ENCODE measurements at regions not wholly inside any gene's neighbourhood (a gene's known extent, or its start where the extent isn't known, plus 50 kb on each side); places are given as distances from the start of the nearest gene placed in this dataset.
A peak's percentile ranks its signal among the peaks of the same experiment; 100 is the strongest.
"Not testable (repeated sequence)": the region's sequence is repeated elsewhere in the genome, so short reads cannot be mapped to it uniquely, and the experiment has no call there.

DNA sequence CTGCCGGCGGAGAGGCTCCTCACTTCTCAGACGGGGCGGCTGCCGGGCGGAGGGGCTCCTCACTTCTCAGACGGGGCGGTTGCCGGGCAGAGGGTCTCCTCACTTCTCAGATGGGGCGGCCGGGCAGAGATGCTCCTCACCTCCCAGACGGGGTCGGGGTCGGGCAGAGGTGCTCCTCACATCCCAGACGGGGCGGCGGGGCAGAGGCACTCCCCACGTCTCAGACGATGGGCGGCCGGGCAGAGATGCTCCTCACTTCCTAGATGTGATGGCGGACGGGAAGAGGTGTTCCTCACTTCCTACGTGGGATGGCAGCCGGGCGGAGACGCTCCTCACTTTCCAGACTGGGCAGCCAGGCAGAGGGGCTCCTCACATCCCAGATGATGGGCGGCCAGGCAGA is 126.5 kb upstream of the PTPRG start:
- in situ Hi-C loops (cut with HindIII; ENCODE audit: low pct_ligation_motif_present, low pct_unique_long_range_greater_than_20kb, low sequenced_read_pairs); DNase-seq: not testable (repeated sequence)

DNA sequence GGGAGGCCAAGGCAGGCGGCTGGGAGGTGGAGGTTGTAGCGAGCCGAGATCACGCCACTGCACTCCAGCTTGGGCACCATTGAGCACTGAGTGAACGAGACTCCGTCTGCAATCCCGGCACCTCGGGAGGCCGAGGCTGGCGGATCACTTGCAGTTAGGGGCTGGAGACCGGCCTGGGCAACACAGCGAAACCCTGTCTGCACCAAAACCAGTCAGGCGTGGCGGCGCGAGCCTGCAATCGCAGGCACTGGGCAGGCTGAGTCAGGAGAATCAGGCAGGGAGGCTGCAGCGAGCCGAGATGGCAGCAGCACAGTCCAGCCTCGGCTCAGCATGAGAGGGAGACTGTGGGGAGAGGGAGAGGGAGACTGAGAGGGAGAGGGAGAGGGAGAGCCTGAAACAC is 126.0 kb upstream of the PTPRG start:
- DNase-seq; in situ Hi-C loops (cut with HindIII; ENCODE audit: low pct_ligation_motif_present, low pct_unique_long_range_greater_than_20kb, low sequenced_read_pairs): not testable (repeated sequence)

DNA sequence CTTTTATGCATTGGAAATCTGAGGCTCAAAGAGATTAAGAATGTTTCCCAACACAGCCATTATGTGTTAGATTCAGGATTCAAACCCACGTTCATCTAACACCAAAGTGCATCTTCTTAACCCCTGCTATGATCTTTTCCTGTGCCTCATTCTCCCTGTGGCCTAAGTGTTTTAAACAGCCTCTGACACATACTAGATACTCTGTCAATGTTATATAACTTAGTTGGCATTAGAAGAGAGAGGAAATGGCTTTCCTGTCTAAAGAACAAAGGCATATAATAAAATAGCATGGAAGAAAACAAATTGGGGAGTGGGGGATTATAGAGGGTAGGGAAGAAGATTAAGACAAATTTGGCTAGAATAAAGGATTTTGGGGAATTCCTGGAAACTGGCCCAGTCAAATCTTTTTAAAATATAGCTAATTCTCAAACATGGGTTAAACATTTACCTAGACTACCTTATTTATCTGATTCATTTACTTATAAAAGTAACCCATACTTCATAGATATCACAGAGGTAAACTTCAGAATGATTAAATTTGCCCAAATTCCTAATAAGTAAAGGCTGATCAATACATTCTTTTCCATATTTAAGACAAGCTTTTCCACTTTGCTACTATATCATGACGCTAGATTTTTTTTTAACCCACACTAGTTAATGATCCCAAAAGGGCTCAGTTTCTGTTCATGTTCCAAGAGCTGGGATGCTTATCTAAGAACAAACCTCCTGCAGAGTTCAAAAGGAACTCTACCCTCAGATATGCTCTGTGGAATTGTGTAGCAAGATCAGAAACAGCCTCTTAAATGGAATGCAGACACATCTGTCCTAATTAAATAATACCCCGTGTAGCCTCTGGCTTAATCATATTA is 122.9 kb upstream of the PTPRG start:
- peak; percentile 37 for DNase-seq
- in situ Hi-C loops (cut with HindIII; ENCODE audit: low pct_ligation_motif_present, low pct_unique_long_range_greater_than_20kb, low sequenced_read_pairs), result no loop called here

DNA sequence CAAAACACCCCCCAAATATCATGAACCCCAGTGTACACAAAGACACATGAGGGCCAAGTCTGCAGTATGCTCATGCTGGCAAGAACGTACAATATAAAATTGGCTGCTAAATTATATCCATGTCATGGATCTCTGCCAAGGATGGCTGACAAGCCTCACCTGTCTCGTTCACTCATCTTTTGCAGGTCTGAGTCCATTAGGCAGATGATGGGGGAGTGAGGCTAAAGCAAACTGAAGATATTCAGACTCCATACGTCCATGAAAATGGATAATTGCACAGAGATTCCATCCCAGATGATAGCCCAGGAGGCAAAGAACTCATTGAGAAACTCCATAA is 122.3 kb upstream of the PTPRG start:
- no peak for DNase-seq
- in situ Hi-C loops (cut with HindIII; ENCODE audit: low pct_ligation_motif_present, low pct_unique_long_range_greater_than_20kb, low sequenced_read_pairs), result no loop called here

- no peak for DNase-seq
- in situ Hi-C loops (cut with HindIII; ENCODE audit: low pct_ligation_motif_present, low pct_unique_long_range_greater_than_20kb, low sequenced_read_pairs), result no loop called here
Observed at GRCh38 chr3:61442696-61443095, 118.7 kb upstream of the PTPRG start.

DNA sequence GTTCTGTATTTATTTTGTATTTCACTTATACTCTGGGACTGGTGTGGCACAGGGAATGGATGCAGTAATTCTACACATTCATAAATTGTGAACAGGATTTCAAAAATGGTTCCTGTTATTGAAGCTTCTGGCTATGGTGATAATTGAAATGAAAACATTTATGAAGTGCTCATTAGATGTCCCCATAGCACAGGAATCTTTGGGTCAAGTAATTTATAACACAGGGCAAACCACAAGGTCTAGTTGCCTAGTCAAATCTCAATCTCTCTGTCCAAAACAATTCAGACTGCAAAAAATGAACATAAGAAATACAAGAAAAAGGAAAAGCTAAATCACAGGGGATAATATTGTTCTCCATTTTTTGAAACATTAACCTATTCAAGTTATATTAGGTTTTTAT is 117.5 kb upstream of the PTPRG start:
- in situ Hi-C loops (cut with HindIII; ENCODE audit: low pct_ligation_motif_present, low pct_unique_long_range_greater_than_20kb, low sequenced_read_pairs), result no loop called here
- DNase-seq, result no peak

- no peak for DNase-seq
- in situ Hi-C loops (cut with HindIII; ENCODE audit: low pct_ligation_motif_present, low pct_unique_long_range_greater_than_20kb, low sequenced_read_pairs), result no loop called here
Observed at GRCh38 chr3:61444782-61445181, 116.6 kb upstream of the PTPRG start.

DNA sequence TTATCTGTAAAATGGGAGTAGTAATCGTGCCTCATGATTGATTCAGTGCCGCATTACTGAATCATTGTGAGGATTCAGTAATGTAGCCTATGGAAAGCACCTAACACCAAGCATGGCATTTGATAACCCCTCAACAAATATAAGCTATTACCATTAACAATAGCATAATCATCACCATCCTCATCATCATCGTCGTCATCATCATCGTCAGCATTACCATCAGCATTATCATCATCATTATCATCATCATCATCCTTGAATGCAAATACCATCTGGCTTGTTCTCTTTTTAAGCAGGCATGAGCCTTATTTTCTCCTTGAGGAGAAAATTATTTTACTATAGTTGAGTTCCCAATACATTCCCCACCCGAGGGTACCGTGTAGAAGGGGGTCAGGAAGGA is 115.4 kb upstream of the PTPRG start:
- in situ Hi-C loops (cut with HindIII; ENCODE audit: low pct_ligation_motif_present, low pct_unique_long_range_greater_than_20kb, low sequenced_read_pairs), result no loop called here
- DNase-seq, result no peak

GRCh38 chr3:61446341-61446740 is 115.0 kb upstream of the PTPRG start:
- no peak for DNase-seq
- in situ Hi-C loops (cut with HindIII; ENCODE audit: low pct_ligation_motif_present, low pct_unique_long_range_greater_than_20kb, low sequenced_read_pairs), result no loop called here

DNA sequence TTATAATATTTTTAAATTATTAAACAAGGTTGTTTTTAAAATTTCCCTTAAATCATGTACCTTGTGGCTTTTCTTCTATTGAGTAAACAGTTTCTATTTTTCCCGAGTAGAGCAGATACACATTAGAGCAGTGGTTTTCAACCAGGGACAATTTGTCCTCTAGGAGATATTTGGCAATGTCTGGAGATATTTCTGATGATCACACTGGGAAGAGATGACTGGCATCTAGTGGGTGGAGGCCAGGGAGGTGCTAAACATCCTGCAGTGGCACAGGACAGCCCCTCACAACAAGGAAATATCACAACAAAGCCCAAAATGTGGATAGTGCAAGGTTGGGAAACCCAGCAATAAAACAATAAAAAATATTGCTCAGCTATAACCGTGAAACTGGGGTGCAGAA is 113.0 kb upstream of the PTPRG start:
- in situ Hi-C loops (cut with HindIII; ENCODE audit: low pct_ligation_motif_present, low pct_unique_long_range_greater_than_20kb, low sequenced_read_pairs), result no loop called here

DNA sequence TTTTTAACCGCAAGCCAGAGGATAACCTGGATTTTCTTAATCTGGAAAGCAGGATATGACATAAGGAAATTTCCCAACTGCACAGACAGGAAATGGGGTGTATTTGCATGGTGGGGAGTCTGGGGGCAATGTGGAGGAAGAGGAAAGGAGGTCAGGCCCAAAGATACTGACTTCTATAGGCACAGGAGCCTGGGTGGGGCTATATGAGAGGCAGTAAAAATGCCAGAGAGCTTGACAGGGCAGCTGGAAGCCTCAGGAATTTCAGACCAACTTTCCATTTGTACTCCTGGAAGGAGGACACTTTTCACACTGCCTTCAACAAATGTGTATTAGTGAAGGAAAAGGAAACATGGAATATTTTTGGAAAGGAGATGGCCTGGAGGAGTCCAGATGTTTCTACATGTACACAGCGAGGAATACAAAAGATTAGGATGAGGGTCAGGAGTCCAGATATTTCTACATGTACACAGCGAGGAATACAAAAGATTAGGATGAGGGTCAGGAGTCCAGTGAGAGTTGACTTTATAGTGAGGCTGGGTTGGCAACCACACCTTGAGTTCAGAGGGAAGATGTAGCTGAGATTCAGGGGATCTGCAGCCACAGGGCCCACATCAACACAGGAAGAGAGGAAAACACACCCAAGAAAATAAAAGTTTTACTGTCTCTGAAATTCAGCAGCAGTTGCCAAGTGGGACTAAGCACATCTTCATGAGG is 111.9 kb upstream of the PTPRG start:
- in situ Hi-C loops (cut with HindIII; ENCODE audit: low pct_ligation_motif_present, low pct_unique_long_range_greater_than_20kb, low sequenced_read_pairs), result no loop called here
- DNase-seq, result no peak

More for the DNA sequence above, 113.0 kb upstream of the PTPRG start:
- DNase-seq, result no peak

DNA sequence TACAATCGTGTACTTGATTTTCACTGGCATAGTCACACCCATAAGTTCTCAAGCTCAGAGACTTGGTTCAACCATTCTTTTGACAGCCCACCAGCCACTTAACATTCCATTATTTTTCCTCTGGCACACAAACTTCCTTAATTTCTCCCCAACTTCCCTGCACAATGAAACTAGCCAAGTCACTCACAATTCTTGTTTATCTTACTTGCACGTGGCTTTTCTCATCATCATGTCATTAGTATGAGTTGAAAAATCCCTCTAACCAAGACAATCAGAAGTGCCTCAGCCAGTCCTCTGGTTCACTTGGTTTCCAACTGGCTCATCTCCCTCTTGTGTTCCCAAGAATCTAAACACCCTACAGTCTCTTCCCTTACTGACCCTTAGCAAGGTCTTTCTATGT is 110.5 kb upstream of the PTPRG start:
- in situ Hi-C loops (cut with HindIII; ENCODE audit: low pct_ligation_motif_present, low pct_unique_long_range_greater_than_20kb, low sequenced_read_pairs), result no loop called here
- DNase-seq, result no peak

DNA sequence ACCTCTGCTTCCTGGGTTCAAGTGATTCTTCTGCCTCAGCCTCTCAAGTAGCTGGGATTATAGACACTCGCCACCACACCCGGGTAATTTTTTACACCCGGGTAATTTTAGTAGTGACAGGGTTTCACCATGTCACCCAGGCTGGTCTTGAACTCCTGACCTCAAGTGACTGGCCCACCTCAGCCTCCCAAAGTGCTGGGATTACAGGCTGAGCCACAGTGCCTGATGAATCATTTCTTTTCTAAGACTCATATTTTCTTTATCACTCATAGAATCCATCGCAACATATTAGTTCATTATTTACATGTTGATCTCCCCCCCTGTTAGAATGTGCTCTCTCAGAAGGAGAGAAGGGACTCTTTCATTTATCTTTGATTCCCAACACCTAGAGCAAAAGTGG is 109.5 kb upstream of the PTPRG start:
- DNase-seq, result no peak
- in situ Hi-C loops (cut with HindIII; ENCODE audit: low pct_ligation_motif_present, low pct_unique_long_range_greater_than_20kb, low sequenced_read_pairs), result no loop called here

DNA sequence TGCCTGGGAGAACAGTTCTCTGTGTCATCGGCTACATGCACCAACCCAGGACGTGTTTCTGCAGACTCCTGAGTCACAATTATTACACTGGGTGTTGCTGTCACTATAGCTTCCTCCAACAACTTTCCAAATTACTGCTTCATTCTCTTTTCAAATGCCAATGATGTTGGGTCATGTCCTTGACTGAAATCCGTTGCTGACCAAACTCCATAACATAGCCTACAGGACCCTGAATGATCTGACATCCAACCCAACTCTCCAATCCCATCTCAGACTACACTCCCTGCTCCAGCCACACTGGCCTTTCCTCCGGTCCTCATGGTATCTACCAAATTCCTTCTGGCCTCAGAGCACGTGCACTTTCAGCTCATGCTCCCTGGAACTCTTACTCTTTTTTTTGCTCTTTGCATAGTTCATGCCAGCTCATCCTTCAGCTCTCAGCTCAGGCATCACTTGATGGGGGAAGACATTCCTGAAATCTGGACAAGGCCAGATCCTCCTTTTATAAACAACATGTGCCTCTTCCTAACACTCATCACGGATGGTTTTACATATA is 108.8 kb upstream of the PTPRG start:
- in situ Hi-C loops (cut with HindIII; ENCODE audit: low pct_ligation_motif_present, low pct_unique_long_range_greater_than_20kb, low sequenced_read_pairs), result no loop called here
- no peak for DNase-seq

DNA sequence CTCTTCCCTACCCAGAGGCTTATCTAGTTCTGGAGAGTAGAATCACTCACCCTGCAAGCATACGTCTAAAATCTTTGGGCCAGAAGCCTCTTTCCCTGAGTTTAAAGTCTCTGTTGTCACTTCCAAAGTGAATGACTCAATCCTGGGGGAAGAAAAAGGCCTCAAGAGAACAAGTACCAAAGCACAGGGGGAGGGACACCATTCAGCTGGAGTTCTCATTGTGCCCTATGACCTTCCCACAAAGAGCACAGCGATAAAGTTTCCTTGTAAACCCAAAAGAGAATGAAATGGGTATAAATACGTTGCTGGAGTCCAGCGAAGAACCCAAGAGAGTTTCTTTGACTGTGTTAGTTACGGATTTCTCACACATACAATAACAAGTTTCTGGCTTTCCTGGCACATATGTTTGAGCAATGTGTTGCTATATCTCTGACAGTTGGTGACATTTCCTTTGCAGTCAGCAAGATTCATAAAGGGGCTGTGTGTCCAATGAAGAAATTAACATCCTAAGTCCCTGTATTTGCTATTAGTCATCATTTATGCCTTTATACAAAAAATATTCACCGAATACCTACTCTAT is 107.3 kb upstream of the PTPRG start:
- DNase-seq, result no peak

DNA sequence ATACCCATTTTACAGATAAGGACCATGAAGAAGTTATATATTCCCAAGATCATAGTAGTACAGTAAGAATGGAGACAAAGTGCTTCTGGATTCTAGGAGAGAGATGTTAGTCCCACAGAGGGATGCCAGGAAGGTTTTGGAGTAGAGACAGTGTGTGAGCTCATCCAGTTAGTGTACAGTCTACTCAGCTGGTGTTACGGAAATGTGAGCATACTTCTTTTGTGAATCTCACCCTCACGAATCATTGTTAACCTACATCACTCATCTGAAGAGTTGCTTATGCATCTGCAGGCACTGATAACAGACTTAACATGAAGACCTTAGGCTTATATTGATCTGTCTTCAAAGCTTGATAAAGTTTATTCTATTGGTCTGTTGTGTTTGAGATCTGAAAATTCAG is 106.6 kb upstream of the PTPRG start:
- in situ Hi-C loops (cut with HindIII; ENCODE audit: low pct_ligation_motif_present, low pct_unique_long_range_greater_than_20kb, low sequenced_read_pairs), result no loop called here
- DNase-seq, result no peak

More for the DNA sequence above, 107.3 kb upstream of the PTPRG start:
- in situ Hi-C loops (cut with HindIII; ENCODE audit: low pct_ligation_motif_present, low pct_unique_long_range_greater_than_20kb, low sequenced_read_pairs), result no loop called here

DNA sequence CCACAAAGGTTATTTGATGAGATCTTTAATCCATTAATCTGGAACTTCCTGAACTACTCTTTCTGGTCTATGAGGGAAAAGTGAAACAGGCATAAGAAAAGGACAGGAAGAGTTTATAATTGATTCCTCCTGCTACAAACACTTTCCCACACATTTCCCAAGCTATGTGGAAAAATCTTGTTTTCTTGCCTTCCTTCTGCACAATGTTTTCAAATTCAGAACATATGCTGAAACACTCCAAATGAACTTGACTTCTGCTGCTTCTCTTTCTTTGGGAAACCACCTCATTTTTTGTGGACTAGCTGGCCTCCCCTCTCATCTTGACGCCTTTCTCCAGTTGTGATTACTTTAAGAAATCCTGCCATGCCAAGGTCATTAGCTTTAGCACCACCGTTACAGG is 100.7 kb upstream of the PTPRG start:
- in situ Hi-C loops (cut with HindIII; ENCODE audit: low pct_ligation_motif_present, low pct_unique_long_range_greater_than_20kb, low sequenced_read_pairs), result no loop called here
- DNase-seq, result no peak

DNA sequence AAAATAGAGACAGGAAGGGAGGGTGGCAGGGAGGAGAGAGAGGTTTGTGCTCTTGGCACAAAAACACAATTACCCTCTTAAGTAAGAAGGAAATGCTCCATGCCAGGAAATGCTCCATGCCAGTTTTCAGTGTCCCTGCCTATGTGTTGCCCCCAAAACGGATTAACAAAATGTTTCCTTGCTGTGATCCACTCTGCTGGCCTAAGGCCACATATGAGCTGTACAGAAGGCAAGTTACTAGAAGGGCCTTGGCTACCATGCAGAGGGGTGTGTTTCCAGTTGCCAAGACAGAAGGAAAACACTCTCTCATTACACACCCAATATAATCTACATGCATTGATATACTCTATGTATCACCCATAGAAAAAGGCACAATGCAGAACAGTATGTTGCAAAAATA is 98.2 kb upstream of the PTPRG start:
- no peak for DNase-seq
- in situ Hi-C loops (cut with HindIII; ENCODE audit: low pct_ligation_motif_present, low pct_unique_long_range_greater_than_20kb, low sequenced_read_pairs), result no loop called here

- in situ Hi-C loops (cut with HindIII; ENCODE audit: low pct_ligation_motif_present, low pct_unique_long_range_greater_than_20kb, low sequenced_read_pairs), result no loop called here
- DNase-seq, result no peak
Observed at GRCh38 chr3:61464518-61465140, 96.7 kb upstream of the PTPRG start.
